ENCODE measurements at regions not wholly inside any gene's neighbourhood (a gene's known extent, or its start where the extent isn't known, plus 50 kb on each side); places are given as distances from the start of the nearest gene placed in this dataset.

DNA sequence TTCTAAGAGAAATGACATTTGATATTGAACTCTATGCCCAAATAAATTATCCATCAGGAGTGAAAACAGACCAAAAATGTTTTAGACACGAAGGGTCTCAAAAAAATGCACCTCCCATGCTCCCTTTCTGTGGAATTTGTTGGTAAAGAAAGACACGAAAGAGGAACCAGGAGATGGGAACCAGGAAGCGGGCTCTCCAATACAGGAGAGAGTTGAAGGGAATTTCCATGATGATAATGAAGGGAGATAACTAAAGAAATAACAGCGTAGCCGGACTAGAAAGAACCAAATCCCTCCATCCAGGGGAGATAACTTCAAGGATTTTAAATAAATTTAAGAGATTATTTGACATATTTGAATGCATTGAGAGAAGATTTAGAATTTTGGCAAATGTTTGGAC lies 183.0 kb downstream of the DUSP6 start:
- H3K4me3 ChIP-seq (ENCODE audit: low read depth, low read length): no peak overlapping the region
- CTCF ChIA-PET: no interaction called here

DNA sequence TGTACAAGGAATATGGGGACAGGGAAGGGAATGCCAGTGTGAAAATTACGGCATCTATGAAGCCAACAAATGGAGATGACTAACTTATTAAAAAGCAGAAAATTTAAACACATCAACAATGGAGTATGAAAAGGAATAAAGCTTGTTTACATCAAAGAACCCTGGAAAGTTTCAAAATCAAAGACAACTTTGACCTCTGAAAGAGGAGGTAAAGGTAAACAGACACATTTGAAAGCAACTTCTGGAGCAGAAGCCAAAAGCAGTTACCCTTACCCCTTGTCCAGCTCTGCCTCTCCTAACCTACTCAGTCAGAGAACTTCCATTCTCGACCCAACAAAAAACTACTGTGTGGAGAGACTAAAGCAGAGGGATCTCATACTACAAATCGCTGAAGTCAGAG lies 184.3 kb downstream of the DUSP6 start:
- ChIA-PET CTCF (no interaction called here), POLR2A (no interaction called here)
- H3K4me3 ChIP-seq (ENCODE audit: low read depth, low read length): no peak overlapping the region
- no peak for TF ChIP-seq CTCF (IDR thresholded peaks at IDR 0.05; ENCODE audit: insufficient read depth, low read length, missing control alignments)
- DNase-seq (ENCODE audit: low read depth, low spot score): no peak

More for the DNA sequence above, 183.0 kb downstream of the DUSP6 start:
- TF ChIP-seq CTCF (IDR thresholded peaks at IDR 0.05; ENCODE audit: insufficient read depth, low read length, missing control alignments): no peak
- DNase-seq (ENCODE audit: low read depth, low spot score): no peak
- POLR2A ChIA-PET: no interaction called here

GRCh38 chr12:89166525-89166934 lies 185.8 kb downstream of the DUSP6 start:
- DNase-seq (ENCODE audit: low read depth, low spot score): no peak
- H3K4me3 ChIP-seq (ENCODE audit: low read depth, low read length): no peak overlapping the region
- ChIA-PET POLR2A (no interaction called here), CTCF (interaction anchor here (1.0 kb wide), 1 partner anchor 293 kb away, joined by 3 read pairs; no protein-coding TSS in a partner anchor)
- TF ChIP-seq CTCF (IDR thresholded peaks at IDR 0.05; ENCODE audit: insufficient read depth, low read length, missing control alignments): no peak

GRCh38 chr12:89166121-89166520 lies 186.2 kb downstream of the DUSP6 start:
- TF ChIP-seq CTCF (IDR thresholded peaks at IDR 0.05; ENCODE audit: insufficient read depth, low read length, missing control alignments): no peak
- ChIA-PET POLR2A (no interaction called here), CTCF (interaction anchor here (0.5 to 1.7 kb wide), 3 partner anchors 108 to 304 kb away, joined by 3 to 4 read pairs (median 3); no protein-coding TSS in a partner anchor)
- H3K4me3 ChIP-seq (ENCODE audit: low read depth, low read length): no peak overlapping the region
- DNase-seq (ENCODE audit: low read depth, low spot score): no peak

- ChIA-PET POLR2A (no interaction called here), CTCF (interaction anchor here (0.5 to 1.7 kb wide), 3 partner anchors 109 to 304 kb away, joined by 3 to 4 read pairs (median 3); no protein-coding TSS in a partner anchor)
- H3K4me3 ChIP-seq (ENCODE audit: low read depth, low read length): no peak overlapping the region
- no peak for DNase-seq (ENCODE audit: low read depth, low spot score)
- TF ChIP-seq CTCF (IDR thresholded peaks at IDR 0.05; ENCODE audit: insufficient read depth, low read length, missing control alignments): no peak
Measured at GRCh38 chr12:89165703-89166102, 186.6 kb downstream of the DUSP6 start.

- TF ChIP-seq CTCF (IDR thresholded peaks at IDR 0.05; ENCODE audit: insufficient read depth, low read length, missing control alignments): no peak
- CTCF ChIA-PET: no interaction called here
- POLR2A ChIA-PET: no interaction called here
- no peak overlapping the region for H3K4me3 ChIP-seq (ENCODE audit: low read depth, low read length)
- no peak for DNase-seq (ENCODE audit: low read depth, low spot score)
Measured at GRCh38 chr12:89163918-89164317, 188.4 kb downstream of the DUSP6 start.
